SK-N-SH (cell line): ENCODE measurements at regions not wholly inside any gene's neighbourhood (a gene's known extent, or its start where the extent isn't known, plus 50 kb on each side); places are given as distances from the start of the nearest gene placed in this dataset.

ENCODE experiments used
- CTCF ChIA-PET: fragments of 300-600, 350-600 bp; formaldehyde crosslinking; extraction: SDS; loops from one replicate; lab custom pipeline; 2021; lab: Yijun Ruan, JAX
- POLR2A ChIA-PET: fragments of 350-600 bp; sonication (Branson Sonifier 250); formaldehyde crosslinking; extraction: SDS; loops from one replicate; lab custom pipeline; 2020; ENCODE audit warnings: antibody characterized with exemption, inconsistent platforms; lab: Yijun Ruan, JAX
- DNase-seq: peaks from one replicate; pipeline ENCODE4 v3.0.0; 2012
- H2AFZ ChIP-seq: fragments of 200-600 bp; sonication (generic); 2 replicates; pipeline ENCODE4 v1.8.1; 2016; ENCODE audit warnings: antibody characterized with exemption, mild to moderate bottlenecking, low read depth
- H3F3A ChIP-seq: fragments of 200-600 bp; sonication (generic); replicated peaks from 2 replicates; pipeline ENCODE3; 2016; ENCODE audit warnings: antibody characterized with exemption, mild to moderate bottlenecking; ENCODE audit not compliant: insufficient read depth
- H3K27ac ChIP-seq, 2 experiments: fragments of 200-500 bp in 1 of 2; fragments of 200-600 bp in 1 of 2; sonication (Bioruptor generic) in 1 of 2; sonication (generic), shearing (Covaris generic) in 1 of 2; 2 replicates each; pipeline versions ENCODE4 v1.5.1 to v1.6.1; 2014 to 2016; ENCODE audit warnings: low read depth in 2 of 2, inconsistent platforms in 1 of 2, low read length in 1 of 2, mild to moderate bottlenecking in 1 of 2, mixed read lengths in 1 of 2
- H3K27me3 ChIP-seq: fragments of 200-600 bp; sonication (generic), shearing (Covaris generic); 2 replicates; pipeline ENCODE4 v1.6.1; 2016; ENCODE audit warnings: mixed run types; ENCODE audit not compliant: insufficient read depth
- H3K36me3 ChIP-seq, 2 experiments: fragments of 200-500 bp in 1 of 2; fragments of 200-600 bp in 1 of 2; sonication (Bioruptor generic) in 1 of 2; sonication (generic) in 1 of 2; replicated peaks in 1 of 2; 2 replicates each; pipeline versions ENCODE3 to v1.5.1; 2014 to 2016; ENCODE audit warnings: low read length in 1 of 2, mild to moderate bottlenecking in 1 of 2; ENCODE audit not compliant: insufficient read depth in 2 of 2, control insufficient read depth in 1 of 2
- H3K4me1 ChIP-seq, 2 experiments: fragments of 200-500 bp in 1 of 2; fragments of 200-600 bp in 1 of 2; sonication (Bioruptor generic) in 1 of 2; sonication (generic), shearing (Covaris generic) in 1 of 2; 2 replicates each; pipeline versions ENCODE4 v1.5.1 to v1.6.1; 2014 to 2016; ENCODE audit warnings: low read depth in 1 of 2, low read length in 1 of 2, mixed run types in 1 of 2; ENCODE audit not compliant: insufficient read depth in 2 of 2, control insufficient read depth in 1 of 2
- H3K4me2 ChIP-seq: fragments of 200-600 bp; sonication (generic), shearing (Covaris generic); 2 replicates; pipeline ENCODE4 v1.6.1; 2017; ENCODE audit warnings: mixed run types
- H3K4me3 ChIP-seq, 2 experiments: fragments of 200-500 bp in 1 of 2; fragments of 200-600 bp in 1 of 2; sonication (Bioruptor generic) in 1 of 2; sonication (generic), shearing (Covaris generic) in 1 of 2; 2 replicates each; pipeline versions ENCODE4 v1.5.1 to v1.8.1; 2014 to 2016; ENCODE audit warnings: low read depth in 2 of 2, inconsistent platforms in 1 of 2, low read length in 1 of 2, mild to moderate bottlenecking in 1 of 2, mixed read lengths in 1 of 2, moderate library complexity in 1 of 2
- H3K79me2 ChIP-seq: fragments of 200-600 bp; sonication (generic); 2 replicates; pipeline ENCODE4 v1.8.1; 2017; ENCODE audit warnings: mild to moderate bottlenecking; ENCODE audit not compliant: insufficient read depth
- H3K9ac ChIP-seq: fragments of 200-600 bp; sonication (generic); 2 replicates; pipeline ENCODE4 v1.6.1; 2017; ENCODE audit warnings: mixed run types
- H3K9me2 ChIP-seq: fragments of 200-600 bp; sonication (generic); 2 replicates; pipeline ENCODE4 v1.6.1; 2017; ENCODE audit warnings: mixed run types
- H3K9me3 ChIP-seq: fragments of 200-600 bp; sonication (generic); 2 replicates; pipeline ENCODE4 v1.6.1; 2017; ENCODE audit warnings: mixed run types, mild to moderate bottlenecking, moderate library complexity
- H4K20me1 ChIP-seq: fragments of 200-600 bp; sonication (generic); 2 replicates; pipeline ENCODE4 v1.6.1; 2017; ENCODE audit warnings: mild to moderate bottlenecking, mixed run types; ENCODE audit not compliant: insufficient read depth
- CTCF ChIP-seq: fragments of 200-600 bp; sonication (generic); IDR thresholded peaks from 2 replicates; pipeline ENCODE4 v1.6.1; 2017; ENCODE audit warnings: antibody characterized with exemption, mild to moderate bottlenecking, moderate library complexity
- ELF1 ChIP-seq: IDR thresholded peaks from 2 replicates; pipeline ENCODE4 v1.4.0; 2012
- EP300 ChIP-seq, 2 experiments: IDR thresholded peaks; 2 replicates each; pipeline versions ENCODE4 v1.4.0 to v1.6.1; 2012; ENCODE audit warnings: borderline replicate concordance in 1 of 2, low read depth in 1 of 2, low read length in 1 of 2
- FOSL2 ChIP-seq: IDR thresholded peaks from 2 replicates; pipeline ENCODE4 v1.4.0; 2012; ENCODE audit warnings: low read depth, mild to moderate bottlenecking, moderate library complexity, borderline replicate concordance
- FOXJ3 ChIP-seq: sonication (generic); formaldehyde crosslinking; IDR thresholded peaks from 2 replicates; pipeline ENCODE4 v1.5.1; 2020; ENCODE audit warnings: mild to moderate bottlenecking, missing genetic modification reagents
- FOXM1 ChIP-seq: IDR thresholded peaks from 2 replicates; pipeline ENCODE4 v1.4.0; 2012; ENCODE audit warnings: low read depth, mild to moderate bottlenecking
- GABPA ChIP-seq: IDR thresholded peaks from 2 replicates; pipeline ENCODE4 v1.4.0; 2012; ENCODE audit warnings: low read depth, mild to moderate bottlenecking
- GATA2 ChIP-seq: sonication (generic); formaldehyde crosslinking; IDR thresholded peaks from 2 replicates; pipeline ENCODE4 v1.5.0; 2020; ENCODE audit warnings: mild to moderate bottlenecking, missing genetic modification reagents
- MEF2A ChIP-seq: IDR thresholded peaks from 2 replicates; pipeline ENCODE4 v1.4.0; 2012; ENCODE audit warnings: low read depth, borderline replicate concordance
- MXI1 ChIP-seq: IDR thresholded peaks from 2 replicates; pipeline ENCODE4 v1.6.1; 2012; ENCODE audit warnings: mild to moderate bottlenecking, low read depth, low read length, improper control_type of control experiment
- NFIC ChIP-seq: IDR thresholded peaks from 2 replicates; pipeline ENCODE4 v1.4.0; 2012; ENCODE audit warnings: borderline replicate concordance
- PBX3 ChIP-seq: IDR thresholded peaks from 2 replicates; pipeline ENCODE4; 2012
- RCOR1 ChIP-seq: fragments of 150-350 bp; IDR thresholded peaks from 2 replicates; pipeline ENCODE4 v1.6.1; 2017; ENCODE audit warnings: antibody characterized with exemption, low read length
- RFX5 ChIP-seq: IDR thresholded peaks from 2 replicates; pipeline ENCODE4 v1.6.1; 2012; ENCODE audit warnings: mild to moderate bottlenecking, improper control_type of control experiment, low read length
- RXRA ChIP-seq: IDR thresholded peaks from 2 replicates; pipeline ENCODE4 v1.4.0; 2012; ENCODE audit warnings: low read depth, mild to moderate bottlenecking, borderline replicate concordance
- SMC3 ChIP-seq: IDR thresholded peaks from 2 replicates; pipeline ENCODE4 v1.6.1; 2012; ENCODE audit warnings: low read depth, low read length, improper control_type of control experiment
- TAF1 ChIP-seq: IDR thresholded peaks from 2 replicates; pipeline ENCODE4 v1.6.1; 2012; ENCODE audit warnings: low read depth, mild to moderate bottlenecking, low read length, moderate library complexity, borderline replicate concordance
- TCF12 ChIP-seq: IDR thresholded peaks from 2 replicates; pipeline ENCODE4 v1.4.0; 2012
- YY1 ChIP-seq: IDR thresholded peaks from 2 replicates; pipeline ENCODE4 v1.4.0; 2012; ENCODE audit warnings: low read depth, mild to moderate bottlenecking
- ZBTB33 ChIP-seq: IDR thresholded peaks from 2 replicates; pipeline ENCODE4 v1.4.0; 2012; ENCODE audit warnings: low read depth, borderline replicate concordance
- WGBS: methylation state at CpG from one replicate; pipeline ENCODE4 v1.1.6; 2017; ENCODE audit warnings: low lambda C conversion rate; 5-methylcytosine and 5-hydroxymethylcytosine counted together
- TF ChIP-seq, protein P1 (sequence below): fragments of 150-350 bp; IDR thresholded peaks from 2 replicates; pipeline ENCODE4 v1.6.1; 2016; ENCODE audit warnings: mild to moderate bottlenecking, low read depth, low read length
- TF ChIP-seq, protein P2 (sequence below): IDR thresholded peaks from 2 replicates; pipeline ENCODE4 v1.4.0; 2012; ENCODE audit warnings: low read depth
- TF ChIP-seq, protein P3 (sequence below): IDR thresholded peaks from 2 replicates; pipeline ENCODE4 v1.4.0; 2012; ENCODE audit warnings: low read depth, borderline replicate concordance

- ChIA-PET POLR2A (no interaction called here), CTCF (no interaction called here)
- H3K79me2 ChIP-seq = no peaks in the 10 kb centered on the region
- no peaks in the 10 kb centered on the region for H4K20me1 ChIP-seq
- H3F3A ChIP-seq = no peaks in the 10 kb centered on the region
- no peaks in the 10 kb centered on the region for H3K27me3 ChIP-seq
- H3K36me3 ChIP-seq = no peaks in the 10 kb centered on the region
- no peak for TF ChIP-seq RFX5
- no peak for TF ChIP-seq ELF1
- no peak for TF ChIP-seq RCOR1
- no peak for TF ChIP-seq TCF12
- TF ChIP-seq SMC3 = no peak
- no peak for TF ChIP-seq TAF1
- no peak for TF ChIP-seq MXI1
- no peak for TF ChIP-seq FOXJ3 (CRISPR knock-in tag)
- no peak for TF ChIP-seq PBX3
- TF ChIP-seq, protein P1, sequence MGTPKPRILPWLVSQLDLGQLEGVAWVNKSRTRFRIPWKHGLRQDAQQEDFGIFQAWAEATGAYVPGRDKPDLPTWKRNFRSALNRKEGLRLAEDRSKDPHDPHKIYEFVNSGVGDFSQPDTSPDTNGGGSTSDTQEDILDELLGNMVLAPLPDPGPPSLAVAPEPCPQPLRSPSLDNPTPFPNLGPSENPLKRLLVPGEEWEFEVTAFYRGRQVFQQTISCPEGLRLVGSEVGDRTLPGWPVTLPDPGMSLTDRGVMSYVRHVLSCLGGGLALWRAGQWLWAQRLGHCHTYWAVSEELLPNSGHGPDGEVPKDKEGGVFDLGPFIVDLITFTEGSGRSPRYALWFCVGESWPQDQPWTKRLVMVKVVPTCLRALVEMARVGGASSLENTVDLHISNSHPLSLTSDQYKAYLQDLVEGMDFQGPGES = no peak
- TF ChIP-seq RXRA = no peak
- no peak for TF ChIP-seq CTCF
- TF ChIP-seq, protein P2, sequence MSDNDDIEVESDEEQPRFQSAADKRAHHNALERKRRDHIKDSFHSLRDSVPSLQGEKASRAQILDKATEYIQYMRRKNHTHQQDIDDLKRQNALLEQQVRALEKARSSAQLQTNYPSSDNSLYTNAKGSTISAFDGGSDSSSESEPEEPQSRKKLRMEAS = no peak
- no peak for TF ChIP-seq YY1
- H3K27ac ChIP-seq = no peak overlapping the region
- H3K9me2 ChIP-seq = no peaks in the 10 kb centered on the region
- H2AFZ ChIP-seq = no peak overlapping the region
- no peak overlapping the region for H3K9ac ChIP-seq
- WGBS = 17% methylated on average over 3 of the region's 3 CpGs
- H3K4me3 ChIP-seq = no peak overlapping the region
- H3K9me3 ChIP-seq = no peaks in the 10 kb centered on the region
- no peak for DNase-seq
- H3K4me1 ChIP-seq = no peaks in the 10 kb centered on the region
- H3K4me2 ChIP-seq = no peak overlapping the region
Observed at GRCh38 chrX:125533352-125533751, 213.7 kb downstream of the TEX13C start.

GRCh38 chrX:125544031-125544660 lies 224.5 kb downstream of the TEX13C start:
- Histone ChIP-seq H3K4me2 (no peak overlapping the region), H3K27ac (no peak overlapping the region), H3K4me3 (no peak overlapping the region), H3F3A (no peaks in the 10 kb centered on the region), H2AFZ (no peak overlapping the region), H3K9me3 (no peaks in the 10 kb centered on the region), H3K79me2 (no peaks in the 10 kb centered on the region), H3K27me3 (no peaks in the 10 kb centered on the region), H3K36me3 (no peaks in the 10 kb centered on the region), H3K4me1 (no peaks in the 10 kb centered on the region), H4K20me1 (no peaks in the 10 kb centered on the region), H3K9ac (no peak overlapping the region), H3K9me2 (no peaks in the 10 kb centered on the region)
- no peak for DNase-seq
- CTCF ChIA-PET = no interaction called here
- WGBS = 58% methylated on average over 3 of the region's 3 CpGs
- POLR2A ChIA-PET = no interaction called here
- TF ChIP-seq NFIC (no peak), MXI1 (no peak), ZBTB33 (no peak), GABPA (no peak), TAF1 (no peak), GATA2 (CRISPR knock-in tag) (no peak), FOSL2 (no peak), EP300 (IDR thresholded peaks at IDR 0.05; ENCODE audit: borderline replicate concordance in 1 of 2, low read depth in 1 of 2, low read length in 1 of 2) (no peak), FOXM1 (no peak), MEF2A (no peak), TCF12 (no peak)
- TF ChIP-seq, protein P3, sequence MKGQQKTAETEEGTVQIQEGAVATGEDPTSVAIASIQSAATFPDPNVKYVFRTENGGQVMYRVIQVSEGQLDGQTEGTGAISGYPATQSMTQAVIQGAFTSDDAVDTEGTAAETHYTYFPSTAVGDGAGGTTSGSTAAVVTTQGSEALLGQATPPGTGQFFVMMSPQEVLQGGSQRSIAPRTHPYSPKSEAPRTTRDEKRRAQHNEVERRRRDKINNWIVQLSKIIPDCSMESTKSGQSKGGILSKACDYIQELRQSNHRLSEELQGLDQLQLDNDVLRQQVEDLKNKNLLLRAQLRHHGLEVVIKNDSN = no peak
